Globus pallidus (tissue), 1 donor: ENCODE measurements at regions not wholly inside any gene's neighbourhood (a gene's known extent, or its start where the extent isn't known, plus 50 kb on each side); places are given as distances from the start of the nearest gene placed in this dataset.

Experiments used
- DNase-seq: peaks from one replicate; pipeline ENCODE4 v3.0.0-alpha.2; 2015; ENCODE audit warnings: low spot score

DNA sequence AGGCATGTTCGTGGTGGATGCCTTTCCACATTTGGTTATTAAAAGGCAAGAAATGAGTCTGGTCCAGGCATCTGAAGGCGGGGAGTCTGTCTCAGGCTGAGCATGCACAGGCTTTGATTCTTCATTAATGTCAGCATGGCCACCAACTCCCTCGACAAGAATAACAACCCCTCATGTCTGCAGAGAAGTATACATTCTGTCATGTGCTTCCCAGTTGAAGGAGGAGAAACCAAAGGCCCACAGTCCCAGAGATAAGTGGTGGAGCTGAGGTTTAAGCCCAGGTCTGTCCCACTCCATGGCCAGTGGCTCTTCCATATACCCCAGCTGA, 61.6 kb upstream of the LAPTM5 start:
- DNase-seq, result no peak

GRCh38 chr1:30818568-30819243, 61.1 kb upstream of the LAPTM5 start:
- DNase-seq, result no peak

GRCh38 chr1:30817548-30817947, 60.0 kb upstream of the LAPTM5 start:
- no peak for DNase-seq

DNA sequence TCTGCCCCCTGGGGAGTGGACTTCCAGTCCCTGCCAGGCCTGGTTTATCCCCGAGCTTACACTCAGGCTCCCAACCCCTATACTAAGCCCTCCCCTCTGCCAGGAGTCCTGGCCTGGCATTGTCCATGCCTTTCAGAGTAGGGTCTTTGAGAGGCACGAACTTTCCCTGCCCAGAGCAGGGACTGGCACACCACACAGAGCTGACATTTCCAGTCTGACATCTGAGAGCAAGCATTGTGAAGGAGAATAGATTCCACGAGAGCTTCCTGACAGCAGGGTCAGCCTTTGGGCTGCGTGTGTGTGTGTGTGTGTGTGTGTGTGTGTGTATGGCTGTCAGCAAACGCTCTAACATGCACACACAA, 59.5 kb upstream of the LAPTM5 start:
- DNase-seq, result peak; percentile 48

GRCh38 chr1:30816211-30817076, 58.9 kb upstream of the LAPTM5 start:
- DNase-seq, result peak; percentile 97

DNA sequence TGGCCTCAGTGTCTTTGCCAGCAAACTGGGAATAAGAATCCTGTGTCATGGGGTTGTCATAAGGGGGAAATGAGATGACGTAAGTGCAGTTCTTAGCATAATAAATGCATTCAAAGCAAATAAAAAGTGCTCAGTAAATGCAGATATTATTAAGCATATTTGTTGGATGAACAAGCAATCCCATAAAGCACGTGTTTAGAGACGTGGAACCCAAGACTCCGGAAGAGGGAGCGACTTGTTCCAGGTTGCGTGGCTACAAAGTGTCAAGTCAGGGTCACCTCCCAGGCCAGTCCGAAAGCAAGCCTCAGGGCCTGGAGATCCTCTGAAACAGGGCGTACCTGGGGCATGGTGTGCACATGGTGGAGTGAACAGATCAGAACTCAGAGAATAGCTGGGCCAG, 58.0 kb upstream of the LAPTM5 start:
- DNase-seq, result no peak

DNA sequence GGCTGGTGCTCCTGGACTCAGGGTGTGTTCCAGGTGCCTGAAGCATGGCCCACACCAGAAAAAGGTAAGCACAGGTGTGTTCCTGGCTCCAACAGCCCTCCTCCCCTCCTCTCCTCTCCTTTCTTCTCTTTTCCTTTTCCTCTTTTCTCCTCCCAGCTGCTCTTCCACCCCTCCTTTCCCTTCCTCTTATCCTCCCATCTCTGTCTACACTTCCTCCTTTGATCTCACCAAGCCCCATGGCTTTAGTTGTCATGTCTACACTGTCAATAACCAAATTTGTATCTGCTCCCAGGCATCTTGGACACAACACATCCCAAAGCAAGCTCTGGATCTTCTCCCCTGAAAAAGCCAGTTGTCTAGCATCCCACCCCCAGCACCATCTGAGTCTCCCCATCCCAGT, 56.7 kb upstream of the LAPTM5 start:
- no peak for DNase-seq

DNA sequence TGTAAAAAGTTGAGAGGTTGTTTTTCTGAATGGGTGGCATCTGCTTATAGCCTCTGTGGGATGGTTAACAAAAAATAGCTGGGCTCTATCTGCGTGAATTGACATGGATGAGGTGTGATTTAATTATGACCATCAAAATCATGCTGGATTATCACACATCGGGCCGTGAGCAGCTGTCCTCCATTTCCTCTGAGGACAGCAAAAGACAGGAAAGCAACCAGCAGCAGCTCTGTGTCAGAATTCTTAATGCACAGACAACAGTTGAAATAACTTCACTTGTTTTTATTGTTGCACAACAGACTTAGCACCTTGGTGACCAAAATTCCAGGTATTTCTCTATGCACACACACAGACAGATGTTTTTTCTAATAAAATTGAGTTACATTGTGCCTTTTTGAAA, 54.5 kb upstream of the LAPTM5 start:
- no peak for DNase-seq

GRCh38 chr1:30811187-30811586, 53.6 kb upstream of the LAPTM5 start:
- DNase-seq, result no peak

DNA sequence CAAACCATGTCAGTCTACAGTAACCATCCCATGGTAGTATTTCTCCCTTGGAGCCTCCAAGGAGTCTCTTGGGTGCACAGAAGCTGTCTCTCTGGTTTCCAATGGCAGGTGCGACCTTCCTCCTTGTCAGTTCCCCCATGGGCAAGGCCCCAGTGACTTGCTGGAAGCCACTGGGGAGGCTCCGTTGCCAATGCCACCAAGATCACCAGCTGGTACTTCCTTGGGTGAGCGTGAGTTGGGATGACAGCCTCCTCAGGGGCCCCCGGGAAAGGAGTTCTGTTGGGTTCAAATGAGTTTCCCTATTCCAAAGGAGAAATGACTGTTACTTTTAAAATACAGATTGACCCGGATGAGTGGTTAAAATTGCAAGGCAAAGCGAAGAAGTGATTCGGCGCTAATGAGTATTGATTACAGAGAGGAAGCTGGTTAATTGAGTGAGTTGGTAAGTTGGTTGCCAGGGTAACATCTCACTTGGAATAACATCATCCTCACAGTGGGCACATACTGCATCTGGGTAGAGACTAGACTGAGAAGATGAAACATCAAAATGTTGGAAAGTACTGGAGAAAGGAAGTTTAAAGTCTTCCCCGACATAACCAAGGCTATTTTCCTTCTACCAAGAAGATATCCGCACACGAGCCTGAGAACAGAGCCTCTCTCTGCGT, 53.0 kb upstream of the LAPTM5 start:
- DNase-seq, result no peak

GRCh38 chr1:30809514-30810263, 52.1 kb upstream of the LAPTM5 start:
- no peak for DNase-seq

DNA sequence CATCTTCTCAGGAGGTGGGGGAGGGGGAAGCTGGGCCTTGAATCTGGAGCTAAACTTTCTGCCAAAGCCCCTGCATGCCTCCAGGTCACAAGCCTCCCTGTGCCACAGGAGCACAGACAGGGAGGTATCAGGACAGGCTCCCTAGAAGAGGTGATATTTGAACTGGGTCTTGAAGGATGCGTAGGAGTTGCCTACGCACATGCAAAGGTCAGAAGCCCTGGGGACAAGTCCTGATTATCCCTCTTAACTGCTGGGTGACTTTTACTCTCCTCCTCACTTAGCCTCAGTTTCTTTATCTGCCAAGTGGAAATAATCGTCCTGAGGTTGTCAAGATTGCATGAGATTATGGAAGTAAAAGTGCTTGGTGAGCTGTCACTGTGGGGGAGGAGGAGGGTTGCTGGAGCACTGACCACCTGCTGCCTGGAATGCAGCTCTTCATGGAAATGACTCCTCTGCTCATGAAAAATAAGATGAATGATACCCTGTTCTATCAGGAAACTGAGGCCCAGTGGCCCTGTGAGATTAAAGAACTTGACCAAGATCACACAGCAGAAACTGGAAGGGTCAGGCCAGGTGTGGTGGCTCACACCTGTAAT, 50.6 kb upstream of the LAPTM5 start:
- no peak for DNase-seq

- no peak for DNase-seq
Measured at GRCh38 chr1:30807318-30808066, 49.9 kb upstream of the LAPTM5 start.
